Superior temporal gyrus (tissue), 1 donor: ENCODE measurements at regions not wholly inside any gene's neighbourhood (a gene's known extent, or its start where the extent isn't known, plus 50 kb on each side); places are given as distances from the start of the nearest gene placed in this dataset.
A peak's percentile ranks its signal among the peaks of the same experiment; 100 is the strongest.

Source experiments
- DNase-seq: peaks from one replicate; pipeline ENCODE4 v3.0.0-alpha.2; 2016; ENCODE audit errors: extremely low spot score

GRCh38 chr5:81856948-81857928 is 106.3 kb upstream of the SSBP2 start:
- DNase-seq: peak; percentile 80

- DNase-seq: peak; percentile 28
Observed at GRCh38 chr5:81855591-81855990, 104.7 kb upstream of the SSBP2 start.

- no peak for DNase-seq
Observed at GRCh38 chr5:81854915-81855314, 104.0 kb upstream of the SSBP2 start.

DNA sequence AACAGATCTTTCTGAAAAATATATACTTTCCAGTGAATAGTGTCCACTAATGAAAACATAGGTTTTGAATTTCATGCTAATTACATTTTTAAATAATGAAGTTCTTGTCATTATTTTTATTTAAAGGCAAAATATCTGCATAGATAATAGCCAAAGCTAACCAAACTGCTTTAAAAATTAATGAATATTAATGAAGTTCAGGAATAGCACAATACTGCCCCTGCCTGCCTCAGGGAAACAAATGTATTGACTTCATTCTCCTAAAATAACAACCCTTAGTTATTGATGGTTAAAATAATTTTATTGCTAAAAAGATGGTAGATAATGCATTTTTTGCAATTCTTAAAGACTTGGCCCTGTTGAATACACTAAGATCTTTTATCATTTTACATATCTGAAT is 103.6 kb upstream of the SSBP2 start:
- DNase-seq: peak; percentile 60

GRCh38 chr5:81853030-81853357 is 102.1 kb upstream of the SSBP2 start:
- DNase-seq: peak; percentile 54

DNA sequence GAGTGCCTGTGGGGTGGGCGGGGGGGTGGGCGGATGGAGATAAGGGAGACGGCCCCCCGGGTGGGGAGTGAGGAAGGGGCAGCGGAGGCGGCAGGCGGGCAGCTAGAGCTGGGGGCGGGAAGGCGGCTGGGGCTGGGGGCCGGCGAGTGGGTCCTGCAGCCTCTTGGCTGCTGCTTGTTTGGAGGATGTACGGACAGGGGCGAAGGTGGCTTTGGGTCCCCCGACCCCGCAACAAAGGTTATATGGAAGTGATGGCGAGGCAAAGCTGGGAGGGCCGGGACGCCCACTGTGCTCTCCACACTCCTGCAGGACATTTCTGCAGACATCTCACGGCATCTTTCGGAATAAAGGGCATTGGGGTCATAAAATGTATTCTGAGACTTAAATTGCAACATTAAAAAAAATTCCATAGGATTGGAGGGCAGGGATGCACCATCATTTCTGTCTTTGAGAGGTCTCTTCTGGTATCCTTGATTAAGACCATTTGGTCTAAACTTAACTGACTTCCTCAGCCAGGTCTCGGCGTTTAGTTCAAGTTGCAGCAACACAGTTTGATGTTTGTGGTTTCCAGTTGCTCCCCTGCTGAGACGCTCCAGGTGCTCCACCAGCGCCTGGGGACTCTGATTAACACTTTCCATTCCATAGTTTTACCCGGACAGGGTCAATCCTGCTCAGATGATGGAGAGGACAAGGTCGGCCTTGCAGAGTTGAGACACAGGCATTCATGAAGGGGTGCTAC is 101.6 kb upstream of the SSBP2 start:
- peak; percentile 77 for DNase-seq

- DNase-seq: peak; percentile 98
Observed at GRCh38 chr5:81851481-81852178, 100.7 kb upstream of the SSBP2 start.

- peak; percentile 58 for DNase-seq
Observed at GRCh38 chr5:81850501-81851357, 99.8 kb upstream of the SSBP2 start.

GRCh38 chr5:81849770-81850367 is 99.0 kb upstream of the SSBP2 start:
- peak; percentile 41 for DNase-seq

DNA sequence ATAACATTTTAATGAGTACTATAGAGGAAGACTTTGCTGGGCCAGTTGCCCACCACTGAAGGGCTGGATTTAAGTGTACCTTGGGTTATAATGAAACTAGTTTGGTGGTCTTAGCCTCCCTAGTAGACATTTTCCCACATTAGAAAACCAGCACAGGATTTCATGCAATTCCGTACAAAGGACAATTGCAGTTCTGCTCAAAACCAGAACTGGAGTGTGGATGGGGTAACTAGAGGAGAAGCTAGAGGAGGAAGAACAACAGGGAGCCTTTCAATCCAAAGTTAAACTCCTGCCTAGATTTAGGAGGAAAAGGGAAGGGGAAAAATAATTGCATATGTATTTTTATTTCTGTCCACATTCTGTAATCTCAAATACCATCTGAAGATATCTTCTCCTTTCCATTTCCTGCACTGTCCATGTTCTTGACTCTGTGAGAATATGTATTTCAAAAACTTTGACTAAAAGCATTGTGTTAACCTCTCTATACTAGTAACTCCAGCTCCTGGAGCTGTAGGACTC is 97.5 kb upstream of the SSBP2 start:
- peak; percentile 84 for DNase-seq

- no peak for DNase-seq
Observed at GRCh38 chr5:81846301-81846700, 95.4 kb upstream of the SSBP2 start.

DNA sequence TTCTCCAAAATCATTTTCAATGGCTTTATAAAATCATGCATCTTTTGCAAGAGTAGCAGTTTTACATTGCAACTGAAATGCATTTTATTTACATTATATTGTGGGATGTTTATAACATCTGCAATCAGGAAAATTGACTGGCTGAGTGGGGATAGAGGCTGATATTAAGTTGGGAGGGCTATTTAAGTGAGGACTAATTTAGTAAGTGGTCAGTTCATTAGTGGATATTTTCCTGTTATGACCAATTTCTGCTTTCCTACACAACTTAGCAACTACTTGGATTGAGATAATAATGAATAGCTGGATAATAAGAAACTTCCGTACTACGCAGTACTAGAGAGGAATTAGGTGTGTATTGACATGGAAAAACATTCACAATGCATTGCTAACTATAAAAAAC is 92.9 kb upstream of the SSBP2 start:
- no peak for DNase-seq

DNA sequence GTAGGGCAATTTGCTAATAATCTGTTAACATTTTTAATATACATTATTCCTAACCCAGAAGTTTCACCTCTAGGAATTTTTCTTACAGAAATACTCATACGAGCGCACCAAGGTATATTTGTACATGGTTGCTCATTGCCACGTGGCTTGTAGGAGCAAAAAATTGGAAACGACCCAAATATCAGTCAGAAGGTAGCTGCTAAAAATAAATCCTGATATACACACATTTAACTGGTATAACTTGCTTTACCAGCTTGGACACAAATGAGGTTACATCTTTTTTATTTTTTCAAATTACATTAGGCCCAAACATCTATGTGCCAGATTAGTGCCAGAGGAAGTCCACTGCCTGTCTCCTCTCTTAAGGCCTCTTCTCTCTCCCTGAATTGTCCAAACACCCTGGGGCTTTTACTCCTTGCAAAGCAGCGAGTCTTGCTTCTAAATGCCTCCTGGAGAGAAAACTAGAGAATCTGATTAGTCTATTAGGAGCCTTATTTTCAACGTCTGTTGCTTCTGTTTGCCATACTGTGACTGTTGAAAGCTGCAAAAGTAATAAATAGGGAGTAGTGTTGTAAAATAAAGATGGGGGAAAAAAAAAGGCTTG is 92.0 kb upstream of the SSBP2 start:
- no peak for DNase-seq

DNA sequence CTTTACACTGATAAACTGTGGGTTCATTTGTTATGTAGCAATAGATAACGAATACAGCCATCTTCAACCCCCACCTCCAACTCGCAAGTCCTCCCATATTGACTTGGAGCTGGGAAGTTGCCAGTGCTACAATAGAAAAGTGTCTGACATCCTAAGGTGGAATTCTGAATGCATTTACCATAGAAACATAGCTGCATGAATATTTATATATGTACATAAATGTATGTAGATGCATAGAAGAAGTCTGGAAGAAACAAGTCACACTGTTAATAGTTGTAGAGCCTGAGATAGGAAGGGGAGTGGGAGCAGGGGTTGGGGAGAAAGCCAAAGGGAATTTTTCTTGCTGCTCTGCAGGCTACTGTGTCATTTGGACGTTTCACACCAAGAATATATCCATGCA is 88.1 kb upstream of the SSBP2 start:
- no peak for DNase-seq

DNA sequence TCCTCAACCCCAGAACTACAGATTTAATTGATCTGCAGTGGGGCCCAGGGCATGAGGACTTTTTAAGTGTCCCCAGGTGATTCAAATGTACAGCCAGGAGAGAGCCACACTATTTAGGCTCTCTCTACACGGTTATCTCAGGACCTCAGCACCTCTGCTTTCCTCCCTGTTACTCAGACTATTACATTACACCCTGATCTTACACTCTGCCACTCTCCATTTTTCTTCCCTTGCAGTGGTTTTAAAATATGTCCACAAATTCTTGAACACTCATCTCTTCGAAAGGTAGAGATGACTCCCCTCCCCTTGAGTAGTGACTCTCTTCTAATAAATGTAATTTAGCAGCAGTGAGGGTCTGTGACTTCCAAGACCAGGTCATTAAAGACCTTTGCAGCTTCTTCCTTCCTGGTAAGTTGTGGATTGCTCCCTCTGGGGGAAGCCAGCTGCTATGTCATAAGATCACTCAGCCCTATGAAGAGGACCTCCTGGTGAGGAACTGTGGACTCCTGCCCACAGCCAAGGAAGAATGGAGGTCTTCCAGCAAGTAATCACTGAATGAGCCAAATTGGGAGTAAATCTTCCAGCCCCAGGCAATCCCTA is 87.5 kb upstream of the SSBP2 start:
- peak; percentile 26 for DNase-seq

DNA sequence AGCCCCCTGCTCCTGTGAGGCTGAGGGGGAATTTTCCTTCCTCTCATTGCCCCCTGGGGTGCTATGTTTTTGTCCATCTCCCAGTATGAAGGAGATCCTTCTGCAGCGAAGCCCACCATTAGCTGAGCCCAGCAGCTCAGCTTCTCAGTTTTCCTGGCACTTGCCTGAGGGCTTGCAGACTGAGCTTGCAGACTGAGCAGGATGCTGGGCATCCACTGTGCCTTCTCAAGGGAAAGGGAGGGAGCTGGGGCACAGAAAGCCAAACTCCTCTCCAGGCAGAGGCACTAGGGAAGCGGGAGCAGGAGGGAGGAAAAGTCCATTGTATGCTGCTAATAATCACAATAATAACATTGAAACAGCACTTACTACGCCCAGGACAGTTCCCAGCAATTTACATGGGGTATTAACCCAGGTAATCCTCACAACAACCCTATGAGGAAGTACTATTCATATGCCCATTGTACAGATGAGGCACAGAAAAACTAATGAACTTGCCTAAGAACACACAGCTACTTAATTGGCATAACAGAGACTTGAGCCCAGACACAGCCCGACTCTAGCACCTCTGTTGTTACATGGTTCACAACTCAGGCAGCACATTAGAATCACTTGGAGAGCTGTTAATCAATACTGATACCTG is 86.9 kb upstream of the SSBP2 start:
- DNase-seq: no peak

DNA sequence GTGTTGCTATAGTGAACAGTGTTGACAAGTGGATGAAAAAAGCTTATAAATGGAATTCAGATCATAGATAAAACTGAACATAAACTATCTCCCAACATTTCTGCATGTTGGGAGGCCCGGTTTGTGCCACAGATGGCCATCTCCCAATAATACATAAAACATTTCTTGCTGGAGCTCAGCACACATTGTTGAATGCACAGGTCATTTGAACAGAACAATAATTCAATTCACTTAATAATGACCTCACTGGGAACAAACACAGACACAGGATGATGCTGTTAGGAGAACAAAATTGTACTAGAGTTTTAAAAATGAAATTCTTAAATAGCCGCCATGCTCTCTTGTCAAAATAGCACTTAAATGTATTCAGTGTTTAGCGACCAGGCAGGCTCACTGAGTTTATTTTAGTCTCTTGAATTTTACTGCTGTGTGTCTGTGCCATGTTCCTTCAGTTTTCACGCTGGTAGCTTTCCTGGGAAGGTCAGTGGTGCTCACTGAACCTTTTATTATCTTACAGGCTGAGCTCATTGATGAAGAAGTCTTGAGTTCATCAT is 85.0 kb upstream of the SSBP2 start:
- DNase-seq: peak; percentile 45

DNA sequence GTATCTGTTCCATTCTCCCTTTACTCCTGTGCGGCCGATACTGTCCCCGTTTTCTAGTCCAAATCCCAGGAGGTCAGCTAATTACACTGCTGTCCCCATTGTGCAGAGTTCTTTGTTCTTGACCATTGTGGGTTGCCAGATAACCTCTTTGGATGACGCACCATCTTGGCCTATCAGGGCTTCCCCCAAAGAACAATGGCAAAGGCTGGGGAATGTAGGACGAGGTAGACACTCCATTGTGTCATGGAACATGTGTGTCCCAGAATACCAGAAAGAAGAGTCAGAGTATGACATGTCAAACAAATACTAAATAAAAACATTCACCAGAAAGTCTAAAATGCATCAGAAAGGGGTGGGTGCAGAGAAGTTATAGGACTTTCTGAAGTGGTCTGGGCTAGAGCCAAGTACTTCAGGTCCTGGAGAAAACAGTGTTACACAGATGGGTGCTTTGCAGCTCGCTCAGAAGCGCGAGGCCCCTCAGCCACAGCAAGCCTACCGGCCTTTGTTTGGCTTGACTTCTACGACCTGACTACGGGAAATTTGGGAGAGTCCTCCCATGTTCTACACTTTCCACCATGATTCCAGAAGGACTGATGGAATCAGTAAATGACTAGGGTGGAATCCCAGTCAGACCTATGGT is 83.2 kb upstream of the SSBP2 start:
- DNase-seq: no peak

- no peak for DNase-seq
Observed at GRCh38 chr5:81830596-81830995, 79.7 kb upstream of the SSBP2 start.
